ENCODE measurements at regions not wholly inside any gene's neighbourhood (a gene's known extent, or its start where the extent isn't known, plus 50 kb on each side); places are given as distances from the start of the nearest gene placed in this dataset.

GRCh38 chr2:145066151-145066661 is 546.3 kb upstream of the ZEB2 start:
- TF ChIP-seq CTCF (IDR thresholded peaks at IDR 0.05; ENCODE audit: unreplicated experiment): no peak
- Mint-ChIP-seq H3K27me3 (no peaks in the 10 kb centered on the region), H3K4me1 (ENCODE audit: low read depth) (no peaks in the 10 kb centered on the region), H3K27ac (no peak overlapping the region), H3K4me3 (ENCODE audit: low read depth) (no peak overlapping the region), H3K36me3 (ENCODE audit: insufficient read depth) (no peaks in the 10 kb centered on the region), H3K9me3 (ENCODE audit: low read depth) (no peaks in the 10 kb centered on the region)
- no peak for DNase-seq (ENCODE audit: low spot score, unreplicated experiment)

- Mint-ChIP-seq H3K9me3 (ENCODE audit: low read depth) (no peaks in the 10 kb centered on the region), H3K4me3 (ENCODE audit: low read depth) (no peak overlapping the region), H3K27me3 (no peaks in the 10 kb centered on the region), H3K4me1 (ENCODE audit: low read depth) (no peaks in the 10 kb centered on the region), H3K36me3 (ENCODE audit: insufficient read depth) (no peaks in the 10 kb centered on the region), H3K27ac (no peak overlapping the region)
- DNase-seq (ENCODE audit: low spot score, unreplicated experiment): no peak
- TF ChIP-seq CTCF (IDR thresholded peaks at IDR 0.05; ENCODE audit: unreplicated experiment): no peak
These were observed 545.4 kb upstream of the ZEB2 start for GRCh38 chr2:145065342-145065741.

- H3K27me3 Mint-ChIP-seq: no peaks in the 10 kb centered on the region
- TF ChIP-seq CTCF (IDR thresholded peaks at IDR 0.05; ENCODE audit: unreplicated experiment): no peak
- no peaks in the 10 kb centered on the region for H3K4me1 Mint-ChIP-seq (ENCODE audit: low read depth)
- no peak overlapping the region for H3K4me3 Mint-ChIP-seq (ENCODE audit: low read depth)
- no peaks in the 10 kb centered on the region for H3K9me3 Mint-ChIP-seq (ENCODE audit: low read depth)
- no peak for DNase-seq (ENCODE audit: low spot score, unreplicated experiment)
- H3K27ac Mint-ChIP-seq: no peak overlapping the region
- H3K36me3 Mint-ChIP-seq (ENCODE audit: insufficient read depth): no peaks in the 10 kb centered on the region
These were observed 544.6 kb upstream of the ZEB2 start for GRCh38 chr2:145064511-145064910.

GRCh38 chr2:145060876-145061275 is 541.0 kb upstream of the ZEB2 start:
- Mint-ChIP-seq H3K36me3 (ENCODE audit: insufficient read depth) (no peaks in the 10 kb centered on the region), H3K27ac (no peak overlapping the region), H3K4me3 (ENCODE audit: low read depth) (no peak overlapping the region), H3K9me3 (ENCODE audit: low read depth) (no peaks in the 10 kb centered on the region), H3K4me1 (ENCODE audit: low read depth) (no peaks in the 10 kb centered on the region), H3K27me3 (no peaks in the 10 kb centered on the region)
- DNase-seq (ENCODE audit: low spot score, unreplicated experiment): no peak
- TF ChIP-seq CTCF (IDR thresholded peaks at IDR 0.05; ENCODE audit: unreplicated experiment): no peak

- no peak overlapping the region for H3K27ac Mint-ChIP-seq
- no peaks in the 10 kb centered on the region for H3K9me3 Mint-ChIP-seq (ENCODE audit: low read depth)
- no peaks in the 10 kb centered on the region for H3K27me3 Mint-ChIP-seq
- TF ChIP-seq CTCF (IDR thresholded peaks at IDR 0.05; ENCODE audit: unreplicated experiment): no peak
- H3K4me3 Mint-ChIP-seq (ENCODE audit: low read depth): no peak overlapping the region
- H3K36me3 Mint-ChIP-seq (ENCODE audit: insufficient read depth): no peaks in the 10 kb centered on the region
- no peak for DNase-seq (ENCODE audit: low spot score, unreplicated experiment)
- H3K4me1 Mint-ChIP-seq (ENCODE audit: low read depth): no peaks in the 10 kb centered on the region
These were observed 540.0 kb upstream of the ZEB2 start for GRCh38 chr2:145059914-145060313.

Measured in progenitor cell of endocrine pancreas (in vitro differentiated cells).